Mucosa of descending colon (tissue), 3 donors: ENCODE measurements at regions not wholly inside any gene's neighbourhood (a gene's known extent, or its start where the extent isn't known, plus 50 kb on each side); places are given as distances from the start of the nearest gene placed in this dataset.

Experiments used
- ATAC-seq: fragments of 200-7000 bp; cut with Tn5 transposase; one replicate; pipeline ENCODE4 v1.9.1; 2020; ENCODE audit warnings: mild to moderate bottlenecking, moderate library complexity
- DNase-seq, 3 donors: peaks; one replicate each; pipeline ENCODE4 v3.0.0-alpha.2; 2020
- H3K36me3 ChIP-seq: fragments of 200-600 bp; one replicate; pipeline ENCODE4 v1.8.0; 2021; ENCODE audit warnings: low read depth, mild to moderate bottlenecking
- H3K4me1 ChIP-seq: fragments of 200-600 bp; one replicate; pipeline ENCODE4 v1.8.0; 2021; ENCODE audit warnings: low read depth, mild to moderate bottlenecking
- H3K4me3 ChIP-seq: fragments of 200-600 bp; one replicate; pipeline ENCODE4 v1.8.0; 2021; ENCODE audit warnings: mild to moderate bottlenecking
- H3K9me3 ChIP-seq: fragments of 200-600 bp; one replicate; pipeline ENCODE4 v1.8.0; 2021; ENCODE audit warnings: mild to moderate bottlenecking
- intact Hi-C, 2 donors: fragments of 100-400 bp; cut with DNase I in 1 of 2; cut with micrococcal nuclease in 1 of 2; formaldehyde crosslinking; loops; one replicate each; pipeline versions ENCODE4 v1.11.0 to v1.11.1; 2022; cut with DNase I, micrococcal nuclease
- TF ChIP-seq, protein P1 (sequence below): fragments of 200-600 bp; IDR thresholded peaks from one replicate; pipeline ENCODE4 v1.8.0; 2022; ENCODE audit warnings: antibody characterized with exemption, mild to moderate bottlenecking
- donor health status: DM: no; HTN: no; CAD: no; lungs with moderate emphysema.
- donor health status: DM: no; HTN: no; CAD: no.
- donor health status: DM: no; HTN: yes; CAD: no.

DNA sequence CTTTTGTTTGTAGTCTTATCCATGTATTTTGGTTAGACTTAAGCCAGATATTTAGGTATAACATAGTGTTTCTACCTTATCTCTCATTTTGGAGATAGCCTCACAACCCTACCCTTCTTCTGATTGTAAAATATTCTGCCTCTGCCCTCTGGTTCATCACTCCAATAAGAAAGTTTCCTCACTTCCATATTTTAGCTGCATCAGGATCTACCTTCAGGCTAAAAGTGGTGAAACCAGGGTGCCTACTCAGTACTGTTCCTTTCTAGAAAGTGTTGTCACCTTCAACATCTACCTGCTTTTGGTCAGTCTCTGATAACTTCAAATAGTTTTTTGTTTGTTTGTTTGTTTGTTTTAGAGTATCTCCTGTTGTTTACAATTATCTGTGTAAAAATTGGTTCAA is 294.6 kb downstream of the ANXA1 start:
- no peak for DNase-seq

DNA sequence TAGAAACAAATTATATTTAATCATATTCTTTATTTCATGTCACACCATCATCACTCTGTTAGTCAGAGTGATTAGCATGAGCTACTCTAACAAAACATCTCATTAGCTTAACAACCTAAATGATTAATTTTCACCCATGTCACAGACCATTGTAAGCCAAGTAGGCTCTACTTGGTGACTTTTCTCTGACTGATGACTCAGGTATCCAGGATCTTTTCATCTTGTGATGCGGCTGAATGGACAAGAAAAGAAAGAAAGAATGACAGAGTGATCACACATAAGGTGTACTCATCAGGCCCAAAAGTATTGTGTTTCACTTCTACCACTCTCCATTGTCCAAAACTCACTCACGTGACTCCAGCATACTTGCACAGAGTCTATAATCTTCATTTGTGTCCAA is 299.3 kb downstream of the ANXA1 start:
- intact Hi-C loops, result no loop called here
- DNase-seq, result no peak
- no peak overlapping the region for H3K4me3 ChIP-seq
- no peak for ATAC-seq
- no peaks in the 10 kb centered on the region for H3K9me3 ChIP-seq
- no peaks in the 10 kb centered on the region for H3K36me3 ChIP-seq
- no peaks in the 10 kb centered on the region for H3K4me1 ChIP-seq
- TF ChIP-seq, protein P1, sequence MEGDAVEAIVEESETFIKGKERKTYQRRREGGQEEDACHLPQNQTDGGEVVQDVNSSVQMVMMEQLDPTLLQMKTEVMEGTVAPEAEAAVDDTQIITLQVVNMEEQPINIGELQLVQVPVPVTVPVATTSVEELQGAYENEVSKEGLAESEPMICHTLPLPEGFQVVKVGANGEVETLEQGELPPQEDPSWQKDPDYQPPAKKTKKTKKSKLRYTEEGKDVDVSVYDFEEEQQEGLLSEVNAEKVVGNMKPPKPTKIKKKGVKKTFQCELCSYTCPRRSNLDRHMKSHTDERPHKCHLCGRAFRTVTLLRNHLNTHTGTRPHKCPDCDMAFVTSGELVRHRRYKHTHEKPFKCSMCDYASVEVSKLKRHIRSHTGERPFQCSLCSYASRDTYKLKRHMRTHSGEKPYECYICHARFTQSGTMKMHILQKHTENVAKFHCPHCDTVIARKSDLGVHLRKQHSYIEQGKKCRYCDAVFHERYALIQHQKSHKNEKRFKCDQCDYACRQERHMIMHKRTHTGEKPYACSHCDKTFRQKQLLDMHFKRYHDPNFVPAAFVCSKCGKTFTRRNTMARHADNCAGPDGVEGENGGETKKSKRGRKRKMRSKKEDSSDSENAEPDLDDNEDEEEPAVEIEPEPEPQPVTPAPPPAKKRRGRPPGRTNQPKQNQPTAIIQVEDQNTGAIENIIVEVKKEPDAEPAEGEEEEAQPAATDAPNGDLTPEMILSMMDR, result no peak

More for the DNA sequence above, 294.6 kb downstream of the ANXA1 start:
- no peak for ATAC-seq
- intact Hi-C loops, result no loop called here
- Histone ChIP-seq H3K9me3 (no peaks in the 10 kb centered on the region), H3K36me3 (no peaks in the 10 kb centered on the region), H3K4me3 (no peak overlapping the region), H3K4me1 (no peaks in the 10 kb centered on the region)
- TF ChIP-seq, protein P1, result no peak

DNA sequence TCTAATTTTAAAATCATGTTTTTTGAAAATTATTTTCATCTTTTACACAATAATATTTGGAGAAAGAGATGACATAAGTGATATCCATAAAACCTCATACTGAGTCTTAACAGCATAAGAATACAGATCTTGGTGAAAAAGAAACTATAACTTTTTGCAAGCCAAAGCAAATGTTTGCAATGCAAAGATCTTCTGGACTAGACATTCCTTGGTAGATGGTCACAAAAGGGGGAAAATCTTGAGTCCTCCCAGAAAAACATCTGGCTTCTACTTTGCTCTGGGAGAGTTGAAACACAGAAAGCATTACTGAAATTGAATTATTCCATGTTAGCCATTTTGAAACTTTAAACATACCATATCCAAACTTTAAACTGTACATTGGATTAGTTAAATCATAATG is 308.2 kb downstream of the ANXA1 start:
- Histone ChIP-seq H3K36me3 (no peaks in the 10 kb centered on the region), H3K9me3 (no peaks in the 10 kb centered on the region), H3K4me3 (no peak overlapping the region), H3K4me1 (no peaks in the 10 kb centered on the region)
- DNase-seq, result no peak
- TF ChIP-seq, protein P1, result no peak
- intact Hi-C loops, result no loop called here
- ATAC-seq, result no peak

GRCh38 chr9:73468716-73469115 is 317.1 kb downstream of the ANXA1 start:
- Histone ChIP-seq H3K4me1 (no peaks in the 10 kb centered on the region), H3K9me3 (no peaks in the 10 kb centered on the region), H3K36me3 (no peaks in the 10 kb centered on the region), H3K4me3 (no peak overlapping the region)
- DNase-seq (no peak), ATAC-seq (no peak)
- intact Hi-C loops, result no loop called here
- TF ChIP-seq, protein P1, result no peak

DNA sequence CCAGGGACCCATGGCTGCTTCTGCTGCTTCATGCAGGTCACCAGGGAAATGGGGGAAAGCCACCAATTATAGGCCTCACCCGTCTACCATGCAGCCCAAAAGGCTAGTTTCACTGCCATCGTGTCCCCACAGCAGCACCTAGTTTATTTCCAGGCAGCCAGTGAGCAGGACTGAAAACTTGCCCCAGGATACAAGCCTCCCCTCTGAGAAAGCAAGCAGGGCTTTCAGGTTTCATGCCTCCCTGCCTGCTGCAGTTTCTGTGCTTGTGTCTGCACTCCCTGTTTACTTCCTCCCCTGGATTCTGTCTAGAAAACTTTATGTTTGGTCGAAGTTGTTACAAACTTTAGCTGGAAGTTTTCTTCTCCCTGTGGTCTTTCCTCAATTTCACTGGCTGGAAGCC is 319.1 kb downstream of the ANXA1 start:
- intact Hi-C loops, result no loop called here
- TF ChIP-seq, protein P1, result no peak
- DNase-seq (no peak), ATAC-seq (no peak)
- Histone ChIP-seq H3K4me1 (no peaks in the 10 kb centered on the region), H3K4me3 (no peak overlapping the region), H3K36me3 (no peaks in the 10 kb centered on the region), H3K9me3 (no peaks in the 10 kb centered on the region)

GRCh38 chr9:73474002-73474600 is 322.4 kb downstream of the ANXA1 start:
- Histone ChIP-seq H3K36me3 (no peaks in the 10 kb centered on the region), H3K4me3 (no peak overlapping the region), H3K9me3 (no peaks in the 10 kb centered on the region), H3K4me1 (no peaks in the 10 kb centered on the region)
- intact Hi-C loops, result no loop called here
- ATAC-seq (no peak), DNase-seq (no peak)
- TF ChIP-seq, protein P1, result no peak
